Activated T-cell treated with anti-CD3 and anti-CD28 coated beads for 4 hours (primary cell): ENCODE measurements at regions not wholly inside any gene's neighbourhood (a gene's known extent, or its start where the extent isn't known, plus 50 kb on each side); places are given as distances from the start of the nearest gene placed in this dataset.

ENCODE experiments used
- DNase-seq: peaks from one replicate; pipeline ENCODE4 v3.0.0-alpha.2; 2020

- DNase-seq = no peak
Measured at GRCh38 chr11:39288011-39288410, 2171.4 kb downstream of the LRRC4C start.

- DNase-seq = no peak
Measured at GRCh38 chr11:39268176-39268690, 2191.2 kb downstream of the LRRC4C start.

- no peak for DNase-seq
Measured at GRCh38 chr11:39255648-39256047, 2203.8 kb downstream of the LRRC4C start.

GRCh38 chr11:39249566-39250365, 2209.7 kb downstream of the LRRC4C start:
- no peak for DNase-seq

- DNase-seq = no peak
Measured at GRCh38 chr11:39247570-39248137, 2211.8 kb downstream of the LRRC4C start.

- no peak for DNase-seq
Measured at GRCh38 chr11:39239553-39239952, 2219.9 kb downstream of the LRRC4C start.

- no peak for DNase-seq
Measured at GRCh38 chr11:39236916-39237315, 2222.5 kb downstream of the LRRC4C start.

GRCh38 chr11:39221550-39222138, 2237.8 kb downstream of the LRRC4C start:
- no peak for DNase-seq

GRCh38 chr11:39220501-39221230, 2238.8 kb downstream of the LRRC4C start:
- no peak for DNase-seq

- no peak for DNase-seq
Measured at GRCh38 chr11:39220069-39220468, 2239.4 kb downstream of the LRRC4C start.

- no peak for DNase-seq
Measured at GRCh38 chr11:39209981-39210380, 2249.5 kb downstream of the LRRC4C start.

GRCh38 chr11:39205236-39205995, 2254.0 kb downstream of the LRRC4C start:
- DNase-seq = no peak

- no peak for DNase-seq
Measured at GRCh38 chr11:39192671-39193070, 2266.8 kb downstream of the LRRC4C start.

GRCh38 chr11:39190751-39191150, 2268.7 kb downstream of the LRRC4C start:
- DNase-seq = no peak

- no peak for DNase-seq
Measured at GRCh38 chr11:39177678-39178077, 2281.8 kb downstream of the LRRC4C start.

GRCh38 chr11:39174965-39175364, 2284.5 kb downstream of the LRRC4C start:
- no peak for DNase-seq

GRCh38 chr11:39174196-39174595, 2285.3 kb downstream of the LRRC4C start:
- DNase-seq = no peak

GRCh38 chr11:39165021-39165420, 2294.4 kb downstream of the LRRC4C start:
- no peak for DNase-seq

- no peak for DNase-seq
Measured at GRCh38 chr11:39149214-39149613, 2310.2 kb downstream of the LRRC4C start.

- DNase-seq = no peak
Measured at GRCh38 chr11:39145346-39145745, 2314.1 kb downstream of the LRRC4C start.

- no peak for DNase-seq
Measured at GRCh38 chr11:39144351-39145130, 2314.9 kb downstream of the LRRC4C start.

GRCh38 chr11:39139581-39139980, 2319.9 kb downstream of the LRRC4C start:
- no peak for DNase-seq
